HG03135 (cell line): ENCODE measurements at regions not wholly inside any gene's neighbourhood (a gene's known extent, or its start where the extent isn't known, plus 50 kb on each side); places are given as distances from the start of the nearest gene placed in this dataset.

Source experiments
- ATAC-seq: cut with Tn5 transposase; IDR thresholded peaks from one replicate; pipeline ENCODE4 v1.9.1; 2021; ENCODE audit warnings: mild to moderate bottlenecking, moderate library complexity; ENCODE audit not compliant: unreplicated experiment

DNA sequence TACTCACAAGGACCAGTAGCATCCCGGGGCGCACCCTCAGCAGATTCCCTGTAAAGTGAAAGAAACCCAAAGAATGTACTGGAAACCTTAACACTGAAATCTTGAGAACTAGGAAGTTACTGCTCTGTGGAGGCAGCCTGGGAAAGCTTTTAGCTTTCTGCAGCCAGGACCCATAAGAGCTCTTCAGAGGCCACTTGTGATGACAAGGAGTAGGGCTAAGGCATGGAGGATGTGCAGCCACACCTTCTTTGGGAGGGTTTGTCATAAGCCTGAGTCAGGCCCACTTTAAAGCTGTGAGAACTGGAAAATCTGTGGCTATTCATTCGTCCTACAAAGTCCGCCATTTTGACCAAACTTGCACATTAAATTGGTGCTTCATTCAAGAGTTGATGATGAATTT is 291.1 kb upstream of the TLE4 start:
- no peak for ATAC-seq

- no peak for ATAC-seq
Measured at GRCh38 chr9:79284081-79284480, 287.7 kb upstream of the TLE4 start.

GRCh38 chr9:79286992-79287707 is 284.6 kb upstream of the TLE4 start:
- ATAC-seq = no peak

- no peak for ATAC-seq
Measured at GRCh38 chr9:79287708-79288290, 284.0 kb upstream of the TLE4 start.

DNA sequence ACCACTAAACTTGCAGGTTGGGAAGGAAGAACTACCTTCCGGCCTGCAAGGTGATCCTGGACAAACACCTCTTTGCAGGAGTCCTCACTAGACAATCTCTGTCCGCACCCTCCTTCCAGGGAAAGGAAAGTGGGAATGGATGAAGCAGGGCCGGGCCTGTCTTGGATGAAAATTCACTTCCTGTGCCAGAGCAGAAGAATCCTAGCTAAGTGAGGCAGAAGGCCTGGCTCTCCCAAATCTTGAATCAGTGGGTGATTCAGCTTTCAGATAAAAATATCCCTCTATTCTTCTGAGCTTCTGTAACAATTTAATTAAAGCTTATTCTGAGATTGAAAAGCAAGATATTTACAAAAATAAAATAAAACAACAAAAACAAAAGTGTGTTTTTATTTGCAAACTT is 281.9 kb upstream of the TLE4 start:
- ATAC-seq = no peak

DNA sequence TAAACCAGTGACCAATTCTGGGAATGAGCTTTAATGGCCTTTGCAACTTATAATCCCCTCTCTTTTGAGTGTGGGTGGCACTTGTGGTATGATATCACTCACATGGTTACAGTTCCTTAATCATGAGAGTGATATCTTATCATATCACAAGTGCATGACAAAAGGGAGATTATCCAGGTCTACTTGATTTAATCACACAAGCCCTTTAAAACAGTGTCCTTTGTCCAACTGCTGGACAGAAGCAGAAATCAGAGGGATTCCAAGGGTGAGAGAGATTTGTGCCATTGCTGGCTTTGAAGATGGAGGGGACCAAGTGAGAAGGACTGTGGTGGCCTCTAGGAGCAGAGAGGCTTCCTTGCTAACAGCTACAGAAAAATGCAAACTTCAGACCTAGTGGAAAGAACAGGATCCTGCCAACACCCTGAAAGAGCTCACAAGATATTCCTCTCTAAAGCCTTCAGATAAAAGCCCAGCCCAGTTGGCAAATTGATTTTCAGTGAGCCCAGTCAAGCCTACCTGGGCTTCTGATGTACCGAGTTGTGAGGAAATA is 279.0 kb upstream of the TLE4 start:
- no peak for ATAC-seq

- no peak for ATAC-seq
Measured at GRCh38 chr9:79300068-79300467, 271.7 kb upstream of the TLE4 start.

- ATAC-seq = no peak
Measured at GRCh38 chr9:79301085-79301484, 270.7 kb upstream of the TLE4 start.

DNA sequence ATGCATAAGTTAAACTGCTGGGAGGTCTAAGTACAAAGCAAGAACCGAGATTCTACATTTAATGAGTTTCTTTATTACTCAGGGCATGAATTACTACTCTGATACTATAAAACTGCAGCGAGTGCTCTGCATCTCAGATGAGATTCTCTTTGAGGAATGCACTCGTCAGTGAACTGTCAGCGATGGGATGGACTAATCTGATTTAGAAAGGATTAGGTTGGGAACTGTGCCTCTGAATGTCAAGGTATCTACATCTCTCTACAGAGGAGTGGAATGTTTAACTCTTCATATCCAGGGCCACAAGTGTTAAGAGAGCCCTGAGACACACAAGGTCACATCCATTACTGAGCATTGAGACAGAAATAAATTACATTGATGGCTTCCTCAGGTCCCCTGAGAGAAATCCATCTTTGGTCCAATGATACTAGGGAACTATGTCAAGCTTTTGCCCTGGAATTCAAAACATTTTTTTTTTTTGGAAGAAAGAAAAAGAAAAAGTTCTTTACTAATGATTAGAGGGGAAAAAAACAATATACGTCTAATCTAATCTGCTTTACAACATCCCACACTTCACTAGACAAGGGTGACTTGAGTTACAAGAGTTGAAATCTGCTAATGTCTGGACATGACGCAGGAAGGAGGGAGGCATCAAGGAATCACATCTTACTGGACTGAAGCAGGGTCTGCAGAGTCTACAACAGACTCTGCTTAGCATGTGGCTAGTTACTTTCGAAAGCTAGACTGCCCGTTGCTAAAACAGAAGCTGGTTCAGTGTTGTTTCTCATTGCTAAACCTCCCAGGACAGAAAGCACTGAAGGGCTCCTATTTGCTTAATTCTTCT is 270.0 kb upstream of the TLE4 start:
- ATAC-seq = no peak

DNA sequence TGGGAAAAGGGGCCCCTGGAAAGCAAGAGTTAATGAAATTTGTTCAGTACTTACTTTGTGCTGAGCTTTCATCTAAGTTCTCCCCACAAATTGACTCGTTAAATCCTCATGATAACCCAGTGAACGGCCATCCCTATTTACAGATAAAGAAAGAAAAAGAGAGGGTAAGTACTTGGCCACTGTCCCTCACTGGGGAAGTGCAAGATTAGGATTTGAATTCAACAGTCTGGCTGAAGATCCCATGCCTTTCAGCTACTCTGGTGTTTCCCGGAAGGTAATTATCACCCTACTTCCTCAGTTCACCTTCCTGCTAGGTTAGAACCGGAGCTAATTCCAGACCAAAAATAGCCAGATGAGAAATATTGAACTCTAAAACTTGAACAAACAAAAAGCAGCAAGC is 269.2 kb upstream of the TLE4 start:
- no peak for ATAC-seq

- no peak for ATAC-seq
Measured at GRCh38 chr9:79308012-79308411, 263.8 kb upstream of the TLE4 start.

- ATAC-seq = no peak
Measured at GRCh38 chr9:79312686-79313421, 258.9 kb upstream of the TLE4 start.

DNA sequence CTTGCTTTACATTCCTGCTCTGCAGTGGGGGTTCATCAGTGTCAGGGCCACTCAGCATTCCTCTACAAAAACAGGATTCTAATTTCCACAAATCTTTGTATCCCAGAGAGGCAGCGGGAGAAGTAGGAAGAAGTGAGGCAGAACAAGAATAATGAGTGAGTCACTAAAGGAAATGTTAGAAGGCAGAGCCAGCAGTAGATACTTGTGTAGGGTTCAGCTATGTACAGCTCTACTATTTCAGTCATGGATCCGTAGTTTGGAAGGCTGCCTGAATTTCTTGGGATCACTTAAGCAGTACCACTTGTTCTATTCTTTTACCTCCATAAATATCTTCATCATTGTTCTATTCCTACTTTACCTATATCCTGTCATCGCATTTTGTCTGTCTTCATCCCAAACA is 246.3 kb upstream of the TLE4 start:
- ATAC-seq = no peak

DNA sequence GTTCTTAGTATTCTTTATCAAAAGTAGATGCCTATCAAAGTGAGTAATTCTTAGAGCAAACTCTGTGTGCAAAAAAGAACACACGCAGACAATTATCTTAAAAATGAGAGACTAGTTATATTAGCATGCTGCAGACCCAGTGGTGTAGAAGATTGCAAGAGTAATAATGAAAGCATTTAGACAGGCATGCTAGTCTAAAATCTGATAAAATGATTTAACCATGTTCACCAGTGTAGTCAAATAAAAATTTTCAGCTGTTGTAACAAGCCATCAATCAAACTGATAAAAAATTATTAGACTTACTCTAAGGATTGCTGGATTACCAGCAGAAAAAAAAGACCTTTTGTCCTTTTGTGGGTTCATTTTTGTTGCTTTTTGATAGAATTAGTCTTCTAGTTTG is 241.9 kb upstream of the TLE4 start:
- no peak for ATAC-seq

- no peak for ATAC-seq
Measured at GRCh38 chr9:79334001-79334400, 237.8 kb upstream of the TLE4 start.

- no peak for ATAC-seq
Measured at GRCh38 chr9:79334711-79335110, 237.1 kb upstream of the TLE4 start.

- no peak for ATAC-seq
Measured at GRCh38 chr9:79335987-79336386, 235.8 kb upstream of the TLE4 start.

- ATAC-seq = no peak
Measured at GRCh38 chr9:79341561-79341960, 230.2 kb upstream of the TLE4 start.

DNA sequence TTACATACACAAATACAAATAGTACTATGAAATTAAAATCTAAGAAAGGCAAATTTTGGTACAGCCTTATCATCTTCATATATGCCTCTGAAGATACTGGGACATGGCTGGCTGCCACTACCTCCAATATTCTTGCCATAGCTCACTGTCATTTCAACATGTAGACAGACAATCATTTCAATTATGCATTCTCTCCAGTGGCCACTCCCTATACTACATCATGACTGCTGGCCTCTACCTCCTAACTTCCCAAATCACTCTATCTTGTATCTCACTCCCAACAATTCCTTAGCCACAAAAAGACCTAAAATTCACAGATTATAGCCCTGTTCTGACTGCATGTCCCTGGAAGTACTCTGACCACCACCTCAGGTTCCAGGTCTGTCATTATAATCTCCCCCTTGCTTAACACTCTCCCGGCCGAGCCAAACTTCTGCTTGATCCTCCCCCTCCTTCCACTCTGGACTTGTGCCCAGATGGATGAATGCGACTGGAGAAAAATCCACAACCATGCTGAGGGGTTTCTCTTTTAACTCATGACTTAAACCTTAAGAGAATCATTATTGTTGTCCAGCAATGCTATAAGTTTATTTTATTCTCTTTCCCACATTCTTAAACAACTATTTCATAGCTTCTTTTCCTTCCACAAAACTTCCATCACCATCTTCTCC is 225.3 kb upstream of the TLE4 start:
- ATAC-seq = no peak

DNA sequence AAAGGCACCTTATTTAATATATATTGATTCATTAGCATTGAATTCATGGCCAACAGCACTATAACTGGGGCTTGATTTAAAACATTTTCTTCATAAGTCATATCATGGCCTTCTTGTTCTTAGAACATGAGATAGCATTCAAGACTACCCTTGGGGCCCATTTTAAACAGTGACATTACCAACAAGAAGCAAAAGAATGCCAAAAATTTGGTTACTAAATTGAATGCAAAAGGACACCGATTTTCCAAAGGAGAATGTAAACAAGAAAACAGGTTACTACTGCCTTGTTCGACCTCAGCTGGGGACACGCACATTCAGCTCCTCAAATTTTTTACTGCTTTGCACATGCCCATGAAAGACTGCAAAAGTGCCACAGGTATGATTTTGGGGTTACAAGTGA is 219.4 kb upstream of the TLE4 start:
- no peak for ATAC-seq
